ENCODE measurements at regions not wholly inside any gene's neighbourhood (a gene's known extent, or its start where the extent isn't known, plus 50 kb on each side); places are given as distances from the start of the nearest gene placed in this dataset.

GRCh38 chr4:4787421-4787820, 72.0 kb upstream of the MSX1 start:
- intact Hi-C loops (cut with DNase I), result no loop called here
- 72 to 74% methylated on average over 3 of the region's 3 CpGs for WGBS, 2 donors
- no peaks in the 10 kb centered on the region for H3K4me1 ChIP-seq
- H3K27me3 ChIP-seq, result no peaks in the 10 kb centered on the region
- no peak for DNase-seq
- TF ChIP-seq CTCF (IDR thresholded peaks at IDR 0.05) (no peak), POLR2A (IDR thresholded peaks at IDR 0.05) (no peak)
- no peak overlapping the region for H3K27ac ChIP-seq
- H3K9me3 ChIP-seq, result peaks cover 0 to 10% (median 8%) of the 10 kb centered on the region in 3 donors
- no peak overlapping the region for H3K4me3 ChIP-seq
- no peaks in the 10 kb centered on the region for H3K36me3 ChIP-seq

GRCh38 chr4:4784379-4784778, 75.1 kb upstream of the MSX1 start:
- WGBS, 2 donors, result no CpG with 5 or more reads among the region's 5 CpGs
- no peak for DNase-seq
- no peak overlapping the region for H3K4me3 ChIP-seq
- no peak overlapping the region for H3K27ac ChIP-seq
- no peaks in the 10 kb centered on the region for H3K4me1 ChIP-seq
- peaks cover 0 to 10% (median 8%) of the 10 kb centered on the region in 3 donors for H3K9me3 ChIP-seq
- TF ChIP-seq POLR2A (IDR thresholded peaks at IDR 0.05) (no peak), CTCF (IDR thresholded peaks at IDR 0.05) (no peak)
- no peaks in the 10 kb centered on the region for H3K27me3 ChIP-seq
- no peaks in the 10 kb centered on the region for H3K36me3 ChIP-seq
- intact Hi-C loops (cut with DNase I), result no loop called here

- H3K9me3 ChIP-seq, result peaks cover 0 to 6% (median 6%) of the 10 kb centered on the region in 3 donors
- intact Hi-C loops (cut with DNase I), result no loop called here
- no peak overlapping the region for H3K4me3 ChIP-seq
- H3K27ac ChIP-seq, result no peak overlapping the region
- TF ChIP-seq CTCF (IDR thresholded peaks at IDR 0.05), result no peak
- TF ChIP-seq POLR2A (IDR thresholded peaks at IDR 0.05), result no peak
- H3K36me3 ChIP-seq, result no peaks in the 10 kb centered on the region
- no peaks in the 10 kb centered on the region for H3K4me1 ChIP-seq
- 72 to 73% methylated on average over 7 to 8 of the region's 8 CpGs for WGBS, 2 donors
- DNase-seq, result no peak
- no peaks in the 10 kb centered on the region for H3K27me3 ChIP-seq
Observed at GRCh38 chr4:4783847-4784246, 75.6 kb upstream of the MSX1 start.

- WGBS, 2 donors, result 79 to 88% methylated on average over 8 of the region's 8 CpGs
- DNase-seq, result no peak
- intact Hi-C loops (cut with DNase I), result no loop called here
- TF ChIP-seq CTCF (IDR thresholded peaks at IDR 0.05) (no peak), POLR2A (IDR thresholded peaks at IDR 0.05) (no peak)
- Histone ChIP-seq H3K27me3 (no peaks in the 10 kb centered on the region), H3K27ac (no peak overlapping the region), H3K36me3 (no peaks in the 10 kb centered on the region), H3K4me3 (no peak overlapping the region), H3K9me3 (no peaks in the 10 kb centered on the region), H3K4me1 (no peaks in the 10 kb centered on the region)
Observed at GRCh38 chr4:4782969-4783368, 76.5 kb upstream of the MSX1 start.

GRCh38 chr4:4781936-4782707, 77.3 kb upstream of the MSX1 start:
- H3K36me3 ChIP-seq, result no peaks in the 10 kb centered on the region
- DNase-seq, result no peak
- no peak overlapping the region for H3K4me3 ChIP-seq
- WGBS, 2 donors, result 50 to 63% methylated on average over 9 to 10 of the region's 14 CpGs
- H3K27me3 ChIP-seq, result no peaks in the 10 kb centered on the region
- H3K27ac ChIP-seq, result no peak overlapping the region
- TF ChIP-seq CTCF (IDR thresholded peaks at IDR 0.05) (no peak), POLR2A (IDR thresholded peaks at IDR 0.05) (no peak)
- no peaks in the 10 kb centered on the region for H3K9me3 ChIP-seq
- intact Hi-C loops (cut with DNase I), result no loop called here
- H3K4me1 ChIP-seq, result no peaks in the 10 kb centered on the region

Data from esophagus squamous epithelium (tissue), 5 donors.